ENCODE measurements at regions not wholly inside any gene's neighbourhood (a gene's known extent, or its start where the extent isn't known, plus 50 kb on each side); places are given as distances from the start of the nearest gene placed in this dataset.

DNA sequence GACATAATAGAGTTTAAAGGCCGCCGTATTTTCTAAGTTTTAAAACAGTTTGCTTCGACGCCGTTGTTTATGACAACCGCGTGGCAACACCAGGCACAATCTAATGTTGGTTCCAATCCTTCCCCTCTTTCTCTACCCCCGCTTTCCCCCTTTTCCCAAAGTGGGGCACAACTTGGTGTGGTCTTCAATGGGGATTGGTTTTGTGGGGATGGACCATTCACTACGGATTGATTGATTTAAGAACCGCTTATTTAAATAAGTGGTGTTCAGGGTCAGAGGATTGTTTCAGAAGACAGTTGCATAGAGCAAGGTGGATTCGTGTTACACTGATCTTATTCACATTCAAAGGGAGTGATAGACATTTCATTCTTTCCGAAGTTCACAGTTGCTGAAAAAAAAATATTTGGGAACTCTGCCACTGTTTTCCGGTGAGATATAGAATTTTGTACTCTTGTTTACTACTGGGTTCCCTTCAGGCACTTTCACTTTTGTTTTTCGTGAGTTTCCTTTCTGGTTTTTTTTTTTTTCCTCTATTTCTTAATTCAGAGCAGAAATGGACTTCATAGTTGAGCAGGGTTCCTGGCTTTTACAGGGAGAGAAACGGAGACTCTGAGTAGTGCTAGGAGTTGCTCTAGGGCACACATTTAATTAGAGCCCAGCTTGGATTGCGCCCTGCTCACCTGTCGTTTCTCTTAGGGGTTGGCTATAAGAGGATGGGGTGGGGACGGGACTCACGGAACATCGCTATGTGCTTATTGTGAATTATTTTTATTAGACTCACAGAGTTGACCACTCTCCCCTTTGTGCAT is 79.6 kb upstream of the AK4 start:
- Histone ChIP-seq H3K4me3 (ENCODE audit: low read depth, low read length) (peak overlapping the region; percentile 93), H3K9me3 (ENCODE audit: severe bottlenecking) (no peaks in the 10 kb centered on the region), H3K36me3 (peaks cover 5% of the 10 kb centered on the region; the same call in 1 of the 2 replicates), H3K27me3 (ENCODE audit: insufficient read depth, low read depth, severe bottlenecking) (no peaks in the 10 kb centered on the region), H3K27ac (peak overlapping the region; percentile 89)
- no peak for DNase-seq
- TF ChIP-seq, protein P1, sequence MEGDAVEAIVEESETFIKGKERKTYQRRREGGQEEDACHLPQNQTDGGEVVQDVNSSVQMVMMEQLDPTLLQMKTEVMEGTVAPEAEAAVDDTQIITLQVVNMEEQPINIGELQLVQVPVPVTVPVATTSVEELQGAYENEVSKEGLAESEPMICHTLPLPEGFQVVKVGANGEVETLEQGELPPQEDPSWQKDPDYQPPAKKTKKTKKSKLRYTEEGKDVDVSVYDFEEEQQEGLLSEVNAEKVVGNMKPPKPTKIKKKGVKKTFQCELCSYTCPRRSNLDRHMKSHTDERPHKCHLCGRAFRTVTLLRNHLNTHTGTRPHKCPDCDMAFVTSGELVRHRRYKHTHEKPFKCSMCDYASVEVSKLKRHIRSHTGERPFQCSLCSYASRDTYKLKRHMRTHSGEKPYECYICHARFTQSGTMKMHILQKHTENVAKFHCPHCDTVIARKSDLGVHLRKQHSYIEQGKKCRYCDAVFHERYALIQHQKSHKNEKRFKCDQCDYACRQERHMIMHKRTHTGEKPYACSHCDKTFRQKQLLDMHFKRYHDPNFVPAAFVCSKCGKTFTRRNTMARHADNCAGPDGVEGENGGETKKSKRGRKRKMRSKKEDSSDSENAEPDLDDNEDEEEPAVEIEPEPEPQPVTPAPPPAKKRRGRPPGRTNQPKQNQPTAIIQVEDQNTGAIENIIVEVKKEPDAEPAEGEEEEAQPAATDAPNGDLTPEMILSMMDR (IDR thresholded peaks at IDR 0.05; ENCODE audit: low read depth, low read length): no peak

DNA sequence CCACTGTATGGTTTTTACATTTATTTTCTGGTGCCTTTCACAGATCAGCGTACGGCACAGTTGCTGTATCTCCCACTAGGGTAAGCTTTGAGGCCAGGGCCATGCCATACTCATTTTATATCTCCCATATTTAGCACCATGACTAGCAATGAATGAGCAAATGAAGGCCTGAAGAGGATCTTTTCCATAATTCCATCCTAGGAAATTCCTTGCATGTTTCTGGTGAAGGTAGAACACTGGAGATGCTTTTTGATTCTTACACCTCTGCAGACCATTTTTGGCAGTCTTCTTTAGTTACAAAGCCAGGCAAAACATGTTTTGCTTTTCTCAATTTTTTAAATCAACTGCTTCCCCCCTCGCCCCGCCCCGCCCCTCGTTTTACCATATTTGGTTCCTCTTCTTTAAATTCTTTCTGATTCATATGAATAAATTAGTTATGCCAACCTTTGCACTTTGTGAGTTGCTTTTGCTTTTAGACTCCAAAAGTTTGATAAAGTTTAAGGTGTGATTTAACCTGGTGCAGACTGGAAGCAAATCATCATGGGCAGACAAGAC is 78.9 kb upstream of the AK4 start:
- DNase-seq: no peak
- H3K9me3 ChIP-seq (ENCODE audit: severe bottlenecking): no peaks in the 10 kb centered on the region
- no peak overlapping the region for H3K27ac ChIP-seq
- TF ChIP-seq, protein P1 (IDR thresholded peaks at IDR 0.05; ENCODE audit: low read depth, low read length): no peak
- H3K36me3 ChIP-seq: peaks cover 5% of the 10 kb centered on the region; the same call in 1 of the 2 replicates
- no peaks in the 10 kb centered on the region for H3K27me3 ChIP-seq (ENCODE audit: insufficient read depth, low read depth, severe bottlenecking)
- H3K4me3 ChIP-seq (ENCODE audit: low read depth, low read length): peak overlapping the region; percentile 93

DNA sequence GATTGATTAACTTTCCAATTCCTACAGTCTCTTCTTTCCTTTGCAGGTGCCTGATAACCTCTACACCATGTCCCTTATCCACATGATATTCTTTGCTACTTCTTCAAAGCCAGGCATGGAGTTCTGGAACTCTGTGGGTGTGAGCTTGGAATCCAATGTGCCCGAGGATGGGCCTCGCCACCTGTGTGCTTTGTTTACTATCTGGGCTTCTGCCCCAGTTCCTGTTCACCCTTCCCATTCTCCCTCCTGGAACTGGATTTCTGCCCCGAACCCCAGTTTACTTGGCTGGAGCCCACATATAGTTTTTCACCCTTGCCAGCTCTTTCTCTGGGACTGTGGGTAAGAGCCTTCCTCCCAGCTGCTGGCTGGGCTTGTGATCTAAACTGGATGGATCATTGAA is 75.2 kb upstream of the AK4 start:
- H3K27ac ChIP-seq: no peak overlapping the region
- no peaks in the 10 kb centered on the region for H3K9me3 ChIP-seq (ENCODE audit: severe bottlenecking)
- TF ChIP-seq, protein P1 (IDR thresholded peaks at IDR 0.05; ENCODE audit: low read depth, low read length): no peak
- no peaks in the 10 kb centered on the region for H3K27me3 ChIP-seq (ENCODE audit: insufficient read depth, low read depth, severe bottlenecking)
- no peak for DNase-seq
- H3K36me3 ChIP-seq: no peaks in the 10 kb centered on the region
- H3K4me3 ChIP-seq (ENCODE audit: low read depth, low read length): no peak overlapping the region

DNA sequence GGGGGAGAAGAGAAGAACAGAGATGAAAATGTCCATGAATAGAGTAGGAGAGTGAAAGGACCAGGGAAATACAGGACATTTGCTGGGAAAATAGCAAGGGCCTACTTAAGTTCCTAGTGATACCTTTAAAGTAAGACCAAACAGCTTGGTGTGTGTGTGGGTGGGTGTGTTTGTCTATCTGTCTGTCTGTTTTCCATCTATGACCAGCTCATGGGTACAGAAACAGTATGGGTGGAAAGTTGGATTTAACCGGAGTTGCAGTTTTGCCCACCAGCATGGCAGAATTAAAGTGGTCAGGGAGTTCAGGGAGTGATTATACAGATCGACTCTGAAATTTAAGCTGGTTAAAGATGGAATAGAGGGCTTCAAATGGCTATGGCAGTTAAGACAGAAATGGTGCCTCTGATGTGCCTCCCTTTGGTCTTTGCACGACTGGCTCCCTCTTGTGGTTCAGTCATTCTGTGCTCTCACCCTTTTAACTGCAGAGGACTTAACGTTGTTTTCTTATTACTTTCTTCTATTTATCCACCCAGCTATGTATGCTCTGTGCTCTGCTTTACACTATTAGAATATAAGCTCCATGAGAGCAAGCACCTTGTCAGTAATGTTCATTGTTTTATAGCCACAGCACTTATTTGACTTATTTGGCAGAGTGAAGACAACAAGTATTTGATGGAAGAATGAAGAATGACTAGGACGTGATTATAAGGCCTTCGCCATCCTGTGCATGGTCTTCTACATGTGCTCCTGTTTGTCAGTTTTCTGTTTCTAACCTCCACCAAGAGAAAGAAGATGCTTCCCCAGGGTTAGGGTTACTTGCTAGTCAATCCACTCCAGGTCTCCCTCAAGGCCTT is 72.7 kb upstream of the AK4 start:
- H3K27me3 ChIP-seq (ENCODE audit: insufficient read depth, low read depth, severe bottlenecking): no peaks in the 10 kb centered on the region
- DNase-seq: peak; percentile 61
- no peaks in the 10 kb centered on the region for H3K9me3 ChIP-seq (ENCODE audit: severe bottlenecking)
- TF ChIP-seq, protein P1 (IDR thresholded peaks at IDR 0.05; ENCODE audit: low read depth, low read length): peak; percentile 82
- no peak overlapping the region for H3K27ac ChIP-seq
- H3K36me3 ChIP-seq: no peaks in the 10 kb centered on the region
- H3K4me3 ChIP-seq (ENCODE audit: low read depth, low read length): no peak overlapping the region

DNA sequence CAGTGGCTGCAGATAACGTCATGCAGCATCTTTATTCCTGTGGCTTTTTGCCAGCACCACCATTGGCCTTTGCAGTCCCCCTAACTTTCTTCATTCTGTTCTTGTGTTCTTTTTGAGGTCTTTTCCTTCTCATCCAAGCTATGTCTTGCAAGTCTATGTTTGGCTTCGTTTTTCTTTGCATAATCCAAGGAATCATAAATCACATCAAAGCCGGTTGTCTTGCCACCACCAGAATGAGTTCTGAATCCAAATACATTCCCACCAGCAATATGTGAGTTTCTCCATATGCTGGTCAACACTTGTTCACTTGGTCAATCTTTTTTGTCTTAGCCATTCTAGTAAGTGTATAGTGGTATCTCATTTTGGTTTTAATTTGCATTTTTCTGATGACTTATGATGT is 70.6 kb upstream of the AK4 start:
- no peak for DNase-seq
- TF ChIP-seq, protein P1 (IDR thresholded peaks at IDR 0.05; ENCODE audit: low read depth, low read length): no peak
- H3K36me3 ChIP-seq: no peaks in the 10 kb centered on the region
- H3K9me3 ChIP-seq (ENCODE audit: severe bottlenecking): no peaks in the 10 kb centered on the region
- no peak overlapping the region for H3K27ac ChIP-seq
- H3K4me3 ChIP-seq (ENCODE audit: low read depth, low read length): no peak overlapping the region
- H3K27me3 ChIP-seq (ENCODE audit: insufficient read depth, low read depth, severe bottlenecking): no peaks in the 10 kb centered on the region

All from WERI-Rb-1 (cell line).